NCI-H748 treated with DMSO at 0.1 percent for 48 hours (cell line): ENCODE measurements at regions not wholly inside any gene's neighbourhood (a gene's known extent, or its start where the extent isn't known, plus 50 kb on each side); places are given as distances from the start of the nearest gene placed in this dataset.
A peak's percentile ranks its signal among the peaks of the same experiment; 100 is the strongest.

Experiments
- DNase-seq: peaks from one replicate; lab custom pipeline; 2025; lab: John Stamatoyannopoulos, UW

- DNase-seq = no peak
Measured at GRCh38 chr11:70930215-70930614, 322.2 kb downstream of the SHANK2 start.

- DNase-seq = no peak
Measured at GRCh38 chr11:70931430-70931829, 320.9 kb downstream of the SHANK2 start.

GRCh38 chr11:70933981-70934583 lies 318.3 kb downstream of the SHANK2 start:
- no peak for DNase-seq

GRCh38 chr11:70935006-70935768 lies 317.2 kb downstream of the SHANK2 start:
- no peak for DNase-seq

GRCh38 chr11:70942593-70942992 lies 309.8 kb downstream of the SHANK2 start:
- DNase-seq = no peak

- no peak for DNase-seq
Measured at GRCh38 chr11:70944141-70944540, 308.2 kb downstream of the SHANK2 start.

GRCh38 chr11:70944636-70945035 lies 307.7 kb downstream of the SHANK2 start:
- no peak for DNase-seq

- no peak for DNase-seq
Measured at GRCh38 chr11:70948398-70948797, 304.0 kb downstream of the SHANK2 start.

- peak; percentile 25 for DNase-seq
Measured at GRCh38 chr11:70948855-70949531, 303.4 kb downstream of the SHANK2 start.

GRCh38 chr11:70951139-70951804 lies 301.1 kb downstream of the SHANK2 start:
- DNase-seq = no peak

GRCh38 chr11:70952191-70952590 lies 300.2 kb downstream of the SHANK2 start:
- DNase-seq = no peak

GRCh38 chr11:70953720-70954119 lies 298.7 kb downstream of the SHANK2 start:
- no peak for DNase-seq

GRCh38 chr11:70954471-70954870 lies 297.9 kb downstream of the SHANK2 start:
- no peak for DNase-seq
